LNCaP clone FGC (cell line): ENCODE measurements at regions not wholly inside any gene's neighbourhood (a gene's known extent, or its start where the extent isn't known, plus 50 kb on each side); places are given as distances from the start of the nearest gene placed in this dataset.
"Not testable (repeated sequence)": the region's sequence is repeated elsewhere in the genome, so short reads cannot be mapped to it uniquely, and the experiment has no call there.

ENCODE experiments used
- DNase-seq: peaks from one replicate; pipeline ENCODE4 v3.0.0-alpha.2; 2011; ENCODE audit warnings: low read depth
- H3K4me3 ChIP-seq: 2 replicates; pipeline ENCODE4 v1.5.1; 2011; ENCODE audit warnings: mild to moderate bottlenecking, low read depth, low read length, control low read depth
- CTCF ChIP-seq: IDR thresholded peaks from 2 replicates; pipeline ENCODE4 v1.5.1; 2012; ENCODE audit warnings: mild to moderate bottlenecking; ENCODE audit not compliant: control insufficient read depth, insufficient read depth; ENCODE audit errors: extremely low read depth

GRCh38 chr4:112954286-112954685 is 95.2 kb upstream of the ANK2 start:
- no peak for DNase-seq
- no peak for TF ChIP-seq CTCF
- no peak overlapping the region for H3K4me3 ChIP-seq

DNA sequence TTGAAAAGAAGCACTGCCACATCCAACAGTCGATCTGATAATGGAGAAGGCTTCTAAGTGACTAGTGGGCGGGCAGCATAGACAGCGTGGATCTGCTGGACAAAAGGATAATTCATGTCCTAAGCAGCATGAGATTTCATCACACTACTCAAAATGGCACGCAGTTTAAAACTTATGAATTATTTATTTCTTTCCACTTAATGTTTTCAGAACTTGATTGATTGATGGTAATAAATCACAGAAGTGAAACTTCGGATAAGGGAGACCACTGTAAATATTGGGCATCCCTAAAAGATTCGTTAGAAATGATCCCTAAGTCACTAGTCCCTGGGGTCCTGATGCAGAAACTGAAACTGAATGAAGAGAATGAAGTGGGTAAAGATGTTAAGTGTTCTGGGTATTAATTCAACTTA is 93.0 kb upstream of the ANK2 start:
- DNase-seq = no peak
- H3K4me3 ChIP-seq = no peak overlapping the region
- no peak for TF ChIP-seq CTCF

DNA sequence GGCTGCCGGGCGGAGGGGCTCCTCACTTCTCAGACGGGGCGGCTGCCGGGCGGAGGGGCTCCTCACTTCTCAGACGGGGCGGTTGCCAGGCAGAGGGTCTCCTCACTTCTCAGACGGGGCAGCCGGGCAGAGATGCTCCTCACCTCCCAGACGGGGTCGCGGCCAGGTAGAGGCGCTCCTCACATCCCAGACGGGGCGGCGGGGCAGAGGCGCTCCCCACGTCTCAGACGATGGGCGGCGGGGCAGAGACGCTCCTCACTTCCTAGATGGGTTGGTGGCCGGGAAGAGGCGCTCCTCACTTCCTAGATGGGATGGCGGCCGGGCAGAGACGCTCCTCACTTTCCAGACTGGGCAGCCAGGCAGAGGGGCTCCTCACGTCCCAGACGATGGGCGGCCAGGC is 91.7 kb upstream of the ANK2 start:
- H3K4me3 ChIP-seq, DNase-seq: not testable (repeated sequence)

- no peak for TF ChIP-seq CTCF
- no peak overlapping the region for H3K4me3 ChIP-seq
- DNase-seq = no peak
These were observed 82.6 kb upstream of the ANK2 start for GRCh38 chr4:112966701-112967488.

- H3K4me3 ChIP-seq = no peak overlapping the region
- DNase-seq = no peak
- no peak for TF ChIP-seq CTCF
These were observed 80.8 kb upstream of the ANK2 start for GRCh38 chr4:112968451-112969159.

GRCh38 chr4:112970903-112971302 is 78.5 kb upstream of the ANK2 start:
- no peak for TF ChIP-seq CTCF

GRCh38 chr4:112973750-112974251 is 75.7 kb upstream of the ANK2 start:
- DNase-seq = no peak
- no peak overlapping the region for H3K4me3 ChIP-seq
- TF ChIP-seq CTCF = no peak

More at GRCh38 chr4:112970903-112971302, 78.5 kb upstream of the ANK2 start:
- H3K4me3 ChIP-seq = no peak overlapping the region
- no peak for DNase-seq
